HUES48 (cell line): ENCODE measurements at regions not wholly inside any gene's neighbourhood (a gene's known extent, or its start where the extent isn't known, plus 50 kb on each side); places are given as distances from the start of the nearest gene placed in this dataset.

Experiments used
- H3K27ac ChIP-seq: one replicate; pipeline ENCODE4 v1.7.0; 2013; ENCODE audit warnings: low read depth, low read length, inconsistent platforms
- H3K27me3 ChIP-seq: 2 replicates; pipeline ENCODE4 v1.6.1; 2013; ENCODE audit warnings: mild to moderate bottlenecking, low read length; ENCODE audit not compliant: control insufficient read depth, insufficient read depth
- H3K36me3 ChIP-seq: 2 replicates; pipeline ENCODE4 v1.6.1; 2013; ENCODE audit warnings: low read length; ENCODE audit not compliant: control insufficient read depth, insufficient read depth
- H3K4me1 ChIP-seq: 2 replicates; pipeline ENCODE4 v1.6.1; 2013; ENCODE audit warnings: mild to moderate bottlenecking, low read length; ENCODE audit not compliant: control insufficient read depth, insufficient read depth
- H3K4me3 ChIP-seq: 2 replicates; pipeline ENCODE4 v1.5.1; 2013; ENCODE audit warnings: mild to moderate bottlenecking, low read depth, low read length
- H3K9ac ChIP-seq: 2 replicates; pipeline ENCODE4 v1.6.1; 2013; ENCODE audit warnings: mild to moderate bottlenecking, low read depth, low read length, moderate library complexity
- H3K9me3 ChIP-seq: 2 replicates; pipeline ENCODE4 v1.6.1; 2013; ENCODE audit warnings: low read length; ENCODE audit not compliant: control insufficient read depth, insufficient read depth

DNA sequence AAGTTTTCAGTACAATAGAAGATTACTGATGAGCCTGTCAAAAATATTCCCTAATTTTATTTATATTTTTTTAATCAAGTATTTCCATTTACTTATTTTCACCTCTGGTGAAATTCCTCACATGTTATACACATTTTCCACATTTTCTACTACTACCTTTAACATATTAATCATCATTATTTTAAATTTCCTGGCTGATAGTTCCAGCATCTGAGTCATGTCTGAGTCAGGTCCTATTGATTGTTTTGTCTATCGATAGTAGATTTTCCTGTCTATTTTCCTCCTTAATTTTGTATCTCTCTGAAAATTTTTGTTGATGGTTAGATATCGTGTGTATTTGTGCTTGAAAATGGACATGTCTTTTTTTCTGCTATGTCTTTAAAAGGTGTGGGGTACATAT lies 211.8 kb upstream of the DSEL start:
- Histone ChIP-seq H3K27ac (no peak overlapping the region), H3K27me3 (no peaks in the 10 kb centered on the region), H3K9ac (no peak overlapping the region), H3K4me1 (no peaks in the 10 kb centered on the region), H3K9me3 (no peaks in the 10 kb centered on the region), H3K4me3 (no peak overlapping the region), H3K36me3 (no peaks in the 10 kb centered on the region)

GRCh38 chr18:67726882-67727281 lies 210.4 kb upstream of the DSEL start:
- H3K4me1 ChIP-seq: no peaks in the 10 kb centered on the region
- H3K4me3 ChIP-seq: no peak overlapping the region
- H3K27me3 ChIP-seq: no peaks in the 10 kb centered on the region
- no peak overlapping the region for H3K27ac ChIP-seq
- H3K9me3 ChIP-seq: no peaks in the 10 kb centered on the region
- no peaks in the 10 kb centered on the region for H3K36me3 ChIP-seq
- no peak overlapping the region for H3K9ac ChIP-seq

GRCh38 chr18:67717800-67718199 lies 201.3 kb upstream of the DSEL start:
- H3K9ac ChIP-seq: no peak overlapping the region
- H3K36me3 ChIP-seq: no peaks in the 10 kb centered on the region
- H3K27me3 ChIP-seq: no peaks in the 10 kb centered on the region
- H3K4me1 ChIP-seq: no peaks in the 10 kb centered on the region
- no peak overlapping the region for H3K4me3 ChIP-seq
- no peaks in the 10 kb centered on the region for H3K9me3 ChIP-seq
- H3K27ac ChIP-seq: no peak overlapping the region

DNA sequence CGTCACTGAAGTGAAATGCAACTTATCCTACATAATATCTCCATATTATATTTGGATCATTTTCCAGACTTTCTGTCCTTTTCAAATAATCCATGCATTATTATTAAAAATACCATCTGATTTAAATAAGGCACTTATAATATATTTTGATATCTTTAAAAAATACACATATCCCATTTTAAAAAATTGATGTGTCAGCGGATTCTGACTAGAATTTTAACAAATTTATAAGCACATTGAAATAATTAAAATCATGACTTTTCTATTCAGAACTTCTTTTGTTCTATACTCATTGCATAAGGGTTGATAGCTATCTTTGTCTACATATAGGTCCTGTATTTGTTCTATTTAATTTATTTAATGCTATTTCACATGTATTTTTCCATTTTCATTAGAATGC lies 199.0 kb upstream of the DSEL start:
- H3K36me3 ChIP-seq: no peaks in the 10 kb centered on the region
- no peaks in the 10 kb centered on the region for H3K9me3 ChIP-seq
- H3K27me3 ChIP-seq: no peaks in the 10 kb centered on the region
- no peaks in the 10 kb centered on the region for H3K4me1 ChIP-seq
- H3K27ac ChIP-seq: no peak overlapping the region
- no peak overlapping the region for H3K4me3 ChIP-seq
- no peak overlapping the region for H3K9ac ChIP-seq

- Histone ChIP-seq H3K9me3 (no peaks in the 10 kb centered on the region), H3K27ac (no peak overlapping the region), H3K9ac (no peak overlapping the region), H3K4me1 (no peaks in the 10 kb centered on the region), H3K36me3 (no peaks in the 10 kb centered on the region), H3K4me3 (no peak overlapping the region), H3K27me3 (no peaks in the 10 kb centered on the region)
These were observed 194.1 kb upstream of the DSEL start for GRCh38 chr18:67710639-67711038.

DNA sequence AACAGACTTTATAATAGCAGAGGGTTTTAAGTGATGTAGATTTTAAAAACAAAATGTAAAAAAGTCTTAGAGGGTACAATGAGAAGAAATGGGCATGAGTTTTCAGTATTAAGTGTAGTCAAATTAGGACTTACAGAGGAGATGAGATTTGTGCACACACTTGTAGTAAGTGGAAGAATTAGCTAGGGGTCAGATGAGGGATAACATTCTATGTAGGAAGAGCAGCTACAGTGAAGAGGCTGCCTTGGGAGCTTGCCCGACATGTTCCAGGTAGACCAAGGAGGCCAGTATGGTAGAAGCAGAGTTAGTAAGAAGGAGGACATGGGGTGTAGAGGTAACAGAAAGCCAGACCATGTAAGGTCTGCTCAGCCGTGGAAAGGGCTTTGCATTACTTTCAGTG lies 189.2 kb upstream of the DSEL start:
- Histone ChIP-seq H3K27ac (no peak overlapping the region), H3K4me3 (no peak overlapping the region), H3K36me3 (no peaks in the 10 kb centered on the region), H3K4me1 (no peaks in the 10 kb centered on the region), H3K27me3 (no peaks in the 10 kb centered on the region), H3K9ac (no peak overlapping the region), H3K9me3 (no peaks in the 10 kb centered on the region)

- Histone ChIP-seq H3K4me3 (no peak overlapping the region), H3K36me3 (no peaks in the 10 kb centered on the region), H3K9me3 (no peaks in the 10 kb centered on the region), H3K27ac (no peak overlapping the region), H3K4me1 (peaks cover 4% of the 10 kb centered on the region; the same call in 1 of the 2 replicates), H3K9ac (no peak overlapping the region), H3K27me3 (no peaks in the 10 kb centered on the region)
These were observed 179.2 kb upstream of the DSEL start for GRCh38 chr18:67695684-67696083.

DNA sequence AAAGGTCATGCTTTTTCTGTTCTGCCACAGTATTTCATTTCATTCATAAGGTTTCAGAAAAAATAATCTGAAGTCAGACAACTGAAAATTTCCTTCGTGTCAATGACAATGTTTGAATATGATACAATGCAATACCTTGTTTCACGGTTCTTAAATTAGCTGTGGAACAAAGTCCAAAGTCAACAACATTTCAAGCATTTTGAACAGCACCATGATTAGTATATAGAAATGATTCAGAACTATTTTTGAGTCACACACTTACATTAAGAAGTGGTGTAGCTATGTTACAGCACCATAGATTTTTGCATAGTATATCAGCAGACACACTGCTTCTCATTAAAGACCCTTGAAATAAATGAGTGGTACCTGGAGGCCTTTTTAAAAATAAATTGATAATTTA lies 178.3 kb upstream of the DSEL start:
- peaks cover 9% of the 10 kb centered on the region for H3K4me1 ChIP-seq
- H3K9ac ChIP-seq: no peak overlapping the region
- H3K27ac ChIP-seq: no peak overlapping the region
- H3K27me3 ChIP-seq: no peaks in the 10 kb centered on the region
- no peak overlapping the region for H3K4me3 ChIP-seq
- H3K36me3 ChIP-seq: no peaks in the 10 kb centered on the region
- H3K9me3 ChIP-seq: no peaks in the 10 kb centered on the region

GRCh38 chr18:67692811-67693210 lies 176.3 kb upstream of the DSEL start:
- H3K9me3 ChIP-seq: no peaks in the 10 kb centered on the region
- H3K27ac ChIP-seq: no peak overlapping the region
- H3K9ac ChIP-seq: no peak overlapping the region
- H3K4me3 ChIP-seq: no peak overlapping the region
- H3K4me1 ChIP-seq: peaks cover 9% of the 10 kb centered on the region
- H3K36me3 ChIP-seq: no peaks in the 10 kb centered on the region
- no peaks in the 10 kb centered on the region for H3K27me3 ChIP-seq

GRCh38 chr18:67682516-67682915 lies 166.0 kb upstream of the DSEL start:
- no peaks in the 10 kb centered on the region for H3K36me3 ChIP-seq
- no peak overlapping the region for H3K27ac ChIP-seq
- no peaks in the 10 kb centered on the region for H3K9me3 ChIP-seq
- H3K9ac ChIP-seq: no peak overlapping the region
- no peak overlapping the region for H3K4me3 ChIP-seq
- no peaks in the 10 kb centered on the region for H3K4me1 ChIP-seq
- no peaks in the 10 kb centered on the region for H3K27me3 ChIP-seq

GRCh38 chr18:67677489-67677888 lies 161.0 kb upstream of the DSEL start:
- H3K4me3 ChIP-seq: no peak overlapping the region
- no peaks in the 10 kb centered on the region for H3K36me3 ChIP-seq

DNA sequence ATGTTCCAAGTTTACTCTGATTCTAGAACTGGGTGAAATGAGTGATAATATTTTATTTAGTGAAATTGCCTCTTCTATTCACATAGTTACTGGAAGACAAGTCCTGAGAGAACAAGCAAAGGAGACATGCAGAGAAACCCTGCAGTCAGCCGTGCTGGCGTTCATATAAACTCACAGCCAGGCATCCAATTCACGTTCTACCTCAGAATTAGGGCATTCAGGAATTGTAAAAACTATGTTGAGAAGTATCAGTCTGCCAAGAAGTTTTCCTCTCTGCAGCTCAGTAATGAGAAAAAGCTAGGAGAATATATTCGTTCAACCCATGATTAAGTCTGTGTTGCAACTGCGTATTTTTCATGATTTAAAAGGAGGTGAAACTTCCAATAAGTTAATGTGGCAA lies 156.2 kb upstream of the DSEL start:
- Histone ChIP-seq H3K4me3 (no peak overlapping the region), H3K9me3 (no peaks in the 10 kb centered on the region), H3K27ac (no peak overlapping the region), H3K9ac (no peak overlapping the region), H3K27me3 (no peaks in the 10 kb centered on the region), H3K4me1 (peaks cover 13% of the 10 kb centered on the region; the same call in 1 of the 2 replicates), H3K36me3 (no peaks in the 10 kb centered on the region)

More at GRCh38 chr18:67677489-67677888, 161.0 kb upstream of the DSEL start:
- Histone ChIP-seq H3K4me1 (peaks cover 10% of the 10 kb centered on the region; the same call in 1 of the 2 replicates), H3K27me3 (no peaks in the 10 kb centered on the region), H3K27ac (no peak overlapping the region), H3K9me3 (no peaks in the 10 kb centered on the region), H3K9ac (no peak overlapping the region)
